ENCODE measurements at regions not wholly inside any gene's neighbourhood (a gene's known extent, or its start where the extent isn't known, plus 50 kb on each side); places are given as distances from the start of the nearest gene placed in this dataset.

- TF ChIP-seq ZNF274 (IDR thresholded peaks at IDR 0.05; ENCODE audit: low read depth, low read length) (no peak), YY1 (IDR thresholded peaks at IDR 0.05; ENCODE audit: insufficient read depth, insufficient read length) (no peak)
These were observed 738.7 kb upstream of the ANO3 start for GRCh38 chr11:25593221-25593620.

Data from NT2/D1 (cell line).